NCI-H748 (cell line): ENCODE measurements at regions not wholly inside any gene's neighbourhood (a gene's known extent, or its start where the extent isn't known, plus 50 kb on each side); places are given as distances from the start of the nearest gene placed in this dataset.
"Not testable (repeated sequence)": the region's sequence is repeated elsewhere in the genome, so short reads cannot be mapped to it uniquely, and the experiment has no call there.

ENCODE experiments used
- DNase-seq: peaks from one replicate; lab custom pipeline; 2025; ENCODE audit not compliant: unreplicated experiment; lab: John Stamatoyannopoulos, UW

DNA sequence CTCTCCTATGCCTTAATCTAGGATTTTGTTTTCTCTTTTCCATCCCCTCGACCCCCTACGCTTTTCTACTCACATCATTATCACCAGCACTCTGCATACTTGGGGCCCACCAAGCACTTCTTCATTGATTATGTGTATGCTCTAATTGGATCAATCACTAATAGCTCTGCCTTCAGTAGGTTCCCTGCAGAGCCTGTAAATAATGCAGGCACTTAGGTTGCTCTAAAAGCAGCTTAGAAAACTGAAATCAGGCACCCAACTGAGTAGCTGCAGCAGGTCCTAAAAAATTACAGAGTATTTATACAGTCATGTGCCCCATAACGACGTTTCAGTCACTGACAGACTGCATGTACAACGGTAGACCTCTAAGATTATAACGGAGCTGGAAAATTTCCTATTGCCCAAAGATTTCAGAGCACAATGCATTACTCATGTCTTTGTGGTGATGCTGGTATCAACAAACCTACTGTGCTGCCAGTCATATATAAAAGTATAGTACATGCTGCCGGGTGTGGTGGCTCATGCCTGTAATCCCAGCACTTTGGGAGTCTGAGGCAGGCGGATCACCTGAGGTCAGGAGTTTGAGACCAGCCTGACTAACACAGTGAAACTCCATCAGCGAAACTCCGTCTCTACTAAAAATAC is 280.4 kb downstream of the HS3ST3B1 start:
- DNase-seq = peak; percentile 9

DNA sequence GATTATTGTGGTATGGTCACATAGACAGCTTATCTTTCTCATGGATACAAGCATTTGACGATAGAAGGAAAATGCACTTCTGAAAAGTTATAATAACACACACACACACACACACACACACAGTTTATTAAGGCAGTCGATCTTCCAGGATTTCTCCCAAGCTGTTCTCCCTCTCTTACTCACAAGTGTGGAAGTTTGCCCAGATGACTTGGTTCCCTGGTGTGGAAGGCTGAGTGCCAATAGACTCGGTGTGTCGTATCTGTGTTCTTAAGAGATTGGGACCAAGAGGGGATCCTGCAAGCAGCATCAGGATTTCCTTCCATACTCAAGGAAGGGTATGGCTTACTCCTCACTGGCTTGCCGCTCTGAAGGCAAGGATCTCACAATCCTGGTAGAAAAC is 279.6 kb downstream of the HS3ST3B1 start:
- DNase-seq = no peak

DNA sequence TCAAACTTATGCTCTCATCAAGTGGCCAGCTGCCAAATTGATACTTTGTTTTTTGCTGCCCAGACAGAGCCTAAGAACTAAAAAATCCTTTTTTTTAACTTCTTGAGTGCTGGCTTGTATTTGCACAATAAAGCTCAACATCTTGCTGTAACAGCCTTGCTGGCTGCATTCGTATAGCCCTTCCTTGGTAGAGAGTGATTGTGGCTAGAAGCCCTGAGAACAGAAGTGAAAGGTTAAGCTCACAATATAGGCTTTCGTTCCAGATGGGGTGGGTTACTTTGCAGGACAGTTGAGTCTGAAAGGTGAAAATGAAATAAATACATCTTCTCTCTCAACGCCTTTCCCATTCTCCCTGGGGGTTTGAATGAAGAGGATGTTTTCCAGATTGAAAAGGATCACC is 278.8 kb downstream of the HS3ST3B1 start:
- DNase-seq = no peak

DNA sequence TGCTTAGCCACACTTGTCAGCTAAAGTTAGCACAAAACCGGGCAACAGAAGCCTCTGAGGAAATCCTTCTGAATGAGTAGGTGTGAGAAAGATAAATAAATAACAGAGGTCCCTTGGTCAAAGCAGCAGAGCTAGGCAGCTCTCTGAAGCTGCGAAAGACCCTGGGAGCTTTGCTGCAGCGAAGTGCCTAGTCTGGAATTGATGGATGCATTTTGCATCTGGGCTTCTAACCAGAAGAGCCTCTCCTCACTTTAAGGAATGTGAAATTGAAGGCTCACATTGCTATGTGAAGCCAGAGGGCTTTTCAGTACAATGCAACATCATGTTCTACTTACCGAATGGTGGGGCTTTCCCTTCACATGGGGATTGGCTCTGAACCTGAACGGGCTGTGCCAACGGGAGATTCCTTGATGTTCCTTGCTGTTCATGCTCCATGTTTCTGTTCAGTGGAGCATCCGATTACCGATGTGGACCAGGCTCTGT is 274.6 kb downstream of the HS3ST3B1 start:
- DNase-seq = no peak

DNA sequence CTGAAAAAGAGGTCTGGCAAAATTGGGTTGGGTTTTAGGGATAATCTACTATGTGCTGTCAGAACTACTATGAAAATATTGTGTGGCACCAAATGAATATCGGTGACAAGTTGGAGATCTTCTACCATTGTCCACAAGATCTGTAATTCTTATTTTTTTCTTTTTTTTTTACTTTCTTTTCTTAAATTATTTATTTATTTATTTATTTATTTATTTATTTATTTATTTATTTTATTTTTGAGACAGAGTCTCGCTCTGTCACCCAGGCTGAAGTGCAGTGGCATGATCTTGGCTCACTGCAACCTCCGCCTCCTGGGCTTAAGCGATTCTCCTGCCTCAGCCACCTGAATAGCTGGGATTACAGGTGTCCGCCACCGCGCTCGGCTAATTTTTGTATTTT is 259.4 kb downstream of the HS3ST3B1 start:
- DNase-seq = not testable (repeated sequence)

DNA sequence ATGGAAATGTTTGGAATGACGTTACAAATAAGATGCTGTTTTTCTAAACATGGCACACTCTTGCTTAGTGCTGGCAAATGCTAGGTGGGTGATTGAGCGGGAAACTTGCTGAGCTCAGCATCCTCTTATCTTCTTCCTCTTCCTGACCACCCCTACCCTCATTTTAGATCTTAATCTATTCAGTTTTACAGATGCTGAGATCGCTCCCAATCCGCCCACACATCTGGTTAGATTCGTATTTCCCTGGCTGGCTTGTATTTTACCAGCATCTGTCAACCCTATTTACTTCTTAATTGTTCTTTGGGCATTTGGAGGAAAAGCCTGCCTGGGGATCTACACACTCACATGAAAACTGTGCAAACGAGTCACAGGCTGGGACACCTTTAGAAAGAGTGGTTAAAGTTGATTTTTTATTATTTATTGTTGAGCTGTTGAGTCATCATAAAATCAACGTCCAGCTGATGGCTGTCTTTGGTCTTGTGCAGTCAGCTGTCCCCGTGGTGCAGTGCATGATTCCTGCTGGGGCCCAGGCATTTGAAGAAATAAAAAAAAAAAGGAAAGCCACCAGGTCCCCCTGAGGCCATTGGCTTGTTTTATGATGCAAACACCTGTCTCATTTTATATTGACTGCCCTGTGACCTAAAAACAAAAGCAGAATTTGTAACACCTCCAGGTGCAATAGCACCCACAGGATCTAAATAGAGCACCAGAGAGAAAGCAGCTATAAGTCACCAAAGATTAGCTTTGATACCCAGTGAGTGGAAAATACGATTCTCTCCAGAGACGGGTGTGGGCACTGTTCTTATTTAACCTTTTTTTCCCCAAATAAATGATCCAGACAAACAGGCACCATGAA is 258.6 kb downstream of the HS3ST3B1 start:
- DNase-seq = peak; percentile 24

DNA sequence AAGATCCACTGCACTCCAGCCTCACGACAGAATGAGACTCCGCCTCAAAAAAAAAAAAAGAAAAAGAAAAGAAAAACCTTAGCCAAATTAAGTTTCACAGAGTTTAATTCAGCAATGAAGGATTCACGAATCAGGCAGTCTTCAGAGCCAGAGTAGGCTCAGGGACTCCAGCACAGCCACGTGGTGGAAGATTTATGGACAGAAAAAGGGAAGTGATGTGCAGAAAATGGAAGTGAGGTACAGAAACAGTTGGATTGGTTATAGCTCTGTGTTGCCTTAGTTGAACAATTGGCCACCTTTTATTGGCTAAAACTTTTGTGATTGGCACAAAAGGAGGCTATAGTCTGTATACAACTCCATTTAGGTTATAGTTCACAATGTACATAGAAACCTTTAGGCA is 256.6 kb downstream of the HS3ST3B1 start:
- no peak for DNase-seq

DNA sequence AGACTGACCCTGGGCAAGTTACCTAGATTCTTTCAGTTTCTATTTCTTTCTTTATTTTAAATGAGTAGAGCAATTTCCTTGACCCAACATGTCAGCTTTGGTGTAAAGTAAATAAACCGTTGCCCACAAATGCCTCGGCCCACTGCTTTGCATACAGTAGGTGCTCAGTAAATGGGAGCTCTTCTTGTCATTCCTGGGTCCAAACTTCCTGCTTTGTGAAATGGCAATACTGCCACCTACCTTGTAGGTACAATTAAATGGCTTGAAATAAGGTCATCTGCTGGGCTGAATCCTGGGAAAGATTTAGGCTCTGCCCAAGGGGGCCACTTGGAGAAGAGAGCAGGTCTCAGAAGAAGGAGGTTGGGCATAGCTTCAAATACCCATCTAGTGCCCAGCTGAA is 253.0 kb downstream of the HS3ST3B1 start:
- DNase-seq = no peak

DNA sequence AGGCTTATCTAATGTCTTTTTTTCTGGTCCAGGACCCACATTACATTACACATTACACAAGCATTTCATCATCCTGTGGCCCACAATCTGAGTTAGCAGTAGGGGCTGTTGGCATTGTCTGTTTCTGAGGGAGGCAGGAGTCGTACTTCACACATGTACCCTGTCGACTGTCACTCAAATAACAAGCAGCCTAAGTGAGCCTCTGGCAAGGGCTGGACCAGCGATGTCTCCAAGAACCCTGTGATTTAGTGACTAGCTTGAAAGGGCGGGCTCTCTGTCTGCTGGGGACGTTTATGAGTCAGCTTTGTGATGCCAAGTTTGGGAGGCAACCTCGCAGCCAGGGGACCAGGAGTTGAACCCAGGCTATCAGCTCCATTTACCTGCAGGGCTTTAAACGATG is 251.4 kb downstream of the HS3ST3B1 start:
- DNase-seq = no peak

DNA sequence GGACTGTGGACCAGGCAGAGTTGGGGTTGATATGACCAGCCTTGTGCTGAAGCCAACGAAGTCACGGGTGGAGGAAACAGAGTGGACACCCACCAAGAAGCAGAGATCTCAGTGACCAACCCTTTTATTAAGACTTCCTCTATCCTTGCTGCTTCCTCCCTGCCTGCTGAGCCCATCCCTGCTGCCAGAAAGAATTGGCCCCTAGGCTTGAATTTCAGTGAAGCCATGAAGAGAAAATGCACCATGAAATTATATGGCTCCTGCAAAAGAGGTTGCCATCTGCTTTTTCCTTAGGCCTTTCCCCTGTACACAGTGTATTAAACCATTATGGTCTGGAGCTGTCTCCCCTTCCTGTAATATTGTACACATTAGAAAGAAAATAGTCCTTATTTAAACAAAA is 246.7 kb downstream of the HS3ST3B1 start:
- DNase-seq = no peak

DNA sequence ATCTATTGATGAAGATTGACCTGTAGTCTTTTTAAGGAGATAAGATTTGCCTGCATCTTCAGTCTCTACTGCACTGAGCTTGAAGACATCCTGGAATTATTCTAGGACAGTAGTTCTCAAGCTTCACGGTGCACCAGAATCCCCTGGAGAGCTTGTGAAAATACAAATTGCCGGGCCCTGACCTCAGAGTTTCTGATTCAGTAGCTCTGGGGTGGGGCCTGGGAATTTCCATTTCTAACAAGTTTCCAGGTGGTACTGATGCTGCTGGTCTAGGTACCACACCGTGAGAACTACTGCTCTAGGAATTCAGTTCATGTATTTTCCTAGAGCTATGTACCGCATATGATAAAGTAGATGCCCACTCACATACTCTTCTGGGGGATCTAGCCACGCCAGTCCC is 246.1 kb downstream of the HS3ST3B1 start:
- DNase-seq = no peak

DNA sequence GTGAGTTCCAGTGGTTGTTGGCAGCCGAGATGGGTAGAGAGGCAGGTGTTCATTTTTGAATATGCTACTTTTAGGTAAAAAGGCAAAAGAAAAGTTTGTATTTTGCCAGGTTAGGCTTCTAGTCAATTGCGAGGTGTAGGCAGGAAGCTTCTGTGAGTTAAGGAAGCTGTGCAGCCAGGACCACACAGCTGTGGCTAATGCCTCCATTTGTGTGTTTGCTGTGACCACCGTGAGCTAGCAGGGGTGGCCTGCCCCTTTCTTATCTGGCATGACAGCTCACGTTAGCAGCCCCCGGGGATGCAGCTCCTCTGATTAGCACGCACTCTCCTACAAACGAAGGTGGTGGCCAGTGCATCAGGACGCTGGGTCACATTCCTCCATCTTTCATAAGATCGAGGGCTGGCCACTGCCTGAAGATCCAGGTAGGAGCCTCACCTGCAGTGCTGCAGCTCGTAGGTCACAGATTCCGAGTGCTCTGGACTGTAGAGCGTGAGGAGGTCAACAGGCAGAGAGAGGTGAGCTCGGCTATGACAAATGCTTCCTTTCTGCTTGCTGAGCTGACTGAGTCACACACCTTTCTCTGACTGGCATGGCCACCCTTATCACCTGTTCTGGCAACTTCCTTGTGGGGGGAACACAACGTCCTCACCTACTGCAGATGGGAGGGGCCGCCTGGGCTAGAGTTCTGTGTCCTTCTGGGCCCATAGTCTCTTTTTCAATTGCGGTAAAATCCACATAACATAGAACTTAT is 244.4 kb downstream of the HS3ST3B1 start:
- DNase-seq = no peak

DNA sequence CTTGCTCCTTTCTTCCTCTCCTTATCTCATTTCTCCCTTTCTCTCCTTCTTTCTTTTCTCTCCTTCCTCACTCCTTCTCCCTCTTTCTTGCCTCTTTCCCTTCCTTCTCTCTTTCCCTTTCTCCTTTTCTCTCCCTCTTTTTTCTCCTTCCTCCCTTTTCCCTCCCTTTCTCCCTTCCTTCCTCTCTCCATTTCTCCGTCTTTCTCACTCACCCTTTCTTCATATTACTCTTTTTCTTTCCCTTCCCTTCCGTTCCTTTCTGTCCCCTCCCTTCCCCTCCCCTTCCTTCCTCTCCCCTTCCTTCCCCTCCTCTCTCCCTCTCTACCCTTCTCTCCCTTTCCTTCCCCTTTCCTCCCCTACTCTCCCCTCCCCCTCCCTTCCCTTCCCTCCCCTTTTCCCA is 240.8 kb downstream of the HS3ST3B1 start:
- no peak for DNase-seq

DNA sequence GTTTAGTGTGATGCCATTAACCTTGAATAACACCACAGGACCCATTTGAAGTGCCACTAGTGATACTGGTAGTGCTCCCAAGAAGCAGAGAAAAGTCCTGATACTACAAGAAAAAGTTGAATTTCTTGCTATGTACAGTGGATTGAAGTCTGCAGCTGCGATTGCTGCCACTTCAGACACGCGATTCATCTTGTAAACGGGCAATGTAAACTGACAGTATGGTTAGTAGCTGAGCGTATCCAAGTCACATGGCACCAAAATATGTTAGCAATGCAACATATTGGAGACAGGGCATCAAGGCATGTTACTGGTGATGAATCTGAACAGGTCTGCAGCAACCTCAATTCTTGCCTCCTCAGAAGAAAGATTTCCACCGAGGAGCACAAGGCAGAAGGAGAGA is 238.9 kb downstream of the HS3ST3B1 start:
- no peak for DNase-seq

DNA sequence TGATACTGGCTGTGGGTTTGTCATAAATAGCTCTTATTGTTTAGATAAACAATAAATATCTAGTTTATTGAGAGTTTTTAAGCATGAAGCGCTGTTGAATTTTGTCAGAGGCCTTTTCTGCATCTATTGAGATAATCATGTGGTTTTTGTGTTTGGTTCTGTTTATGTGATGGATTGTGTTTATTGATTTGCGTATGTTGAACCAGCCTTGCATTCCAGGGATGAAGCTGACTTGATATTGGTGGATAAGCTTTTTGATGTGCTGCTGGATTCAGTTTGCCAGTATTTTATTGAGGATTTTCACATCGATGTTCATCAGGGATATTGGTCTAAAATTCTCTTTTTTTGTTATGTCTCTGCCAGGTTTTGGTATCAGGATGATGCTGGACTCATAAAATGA is 231.4 kb downstream of the HS3ST3B1 start:
- not testable (repeated sequence) for DNase-seq

DNA sequence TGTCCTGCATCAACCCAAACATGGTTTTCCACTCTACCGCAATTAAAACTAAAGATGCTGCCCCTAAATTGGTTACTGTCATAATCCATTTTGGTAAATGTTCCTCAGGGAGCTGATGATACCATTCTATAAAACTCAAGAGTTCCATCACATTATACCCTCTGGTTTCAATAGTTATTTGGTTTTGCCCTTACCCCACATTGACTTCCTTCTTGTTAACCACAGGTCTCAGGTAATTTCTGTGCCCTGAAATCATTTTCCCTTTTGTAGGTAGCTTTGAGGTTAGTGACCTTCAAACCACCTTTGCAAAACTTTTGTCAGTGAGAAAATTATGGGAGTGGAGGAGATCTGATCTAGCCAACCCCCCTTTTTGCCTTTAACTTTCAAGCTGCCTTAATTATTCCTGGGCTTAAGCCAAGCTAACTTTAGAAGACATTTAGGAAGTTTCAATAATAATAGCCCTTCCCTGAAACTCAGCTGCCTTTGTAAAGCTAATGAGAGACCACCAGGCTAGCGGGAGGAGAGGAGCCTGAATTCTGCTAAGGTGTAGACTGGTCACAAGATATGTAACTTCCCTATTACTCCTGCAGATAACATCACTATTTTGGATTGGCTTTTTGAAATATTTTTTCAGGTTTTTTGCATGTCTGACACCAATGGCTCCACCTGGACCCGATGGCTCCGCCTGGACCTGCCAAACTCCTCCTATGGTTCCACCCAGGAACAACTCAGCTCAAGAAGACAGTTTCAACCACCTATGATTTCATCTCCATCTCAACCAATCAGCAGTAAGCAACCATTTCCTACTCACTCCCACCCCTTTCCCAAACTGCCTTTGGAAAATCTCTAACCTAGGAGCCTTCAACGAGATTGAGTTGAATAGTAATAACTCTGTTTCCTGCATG is 224.9 kb downstream of the HS3ST3B1 start:
- DNase-seq = no peak

DNA sequence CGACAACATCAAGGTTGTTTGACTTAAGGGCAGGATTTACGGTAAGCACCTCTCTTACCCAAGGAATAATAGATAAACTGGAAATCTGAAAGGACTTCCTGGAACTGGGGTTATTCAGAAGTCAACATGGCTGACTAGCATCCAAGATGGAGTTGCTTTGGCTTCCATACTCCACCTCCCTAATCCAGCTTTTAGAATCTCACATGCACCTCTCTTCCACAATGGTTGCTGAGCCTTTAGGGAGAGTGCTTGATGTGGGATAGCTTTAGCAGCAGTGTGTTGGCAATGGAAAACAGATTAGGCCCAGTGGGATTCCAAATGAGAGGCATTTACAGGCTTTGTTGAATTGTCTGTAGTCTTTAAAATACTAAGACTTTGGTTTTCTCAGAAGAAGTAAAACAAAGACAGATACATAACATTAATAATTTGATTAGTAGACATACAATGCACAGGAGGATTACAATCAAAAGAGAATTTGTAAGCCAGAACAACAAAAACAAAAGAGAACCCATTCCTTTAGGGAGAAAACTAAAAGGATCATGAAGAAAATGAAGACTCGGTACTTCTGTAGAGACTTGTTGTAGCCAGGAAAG is 222.0 kb downstream of the HS3ST3B1 start:
- no peak for DNase-seq

DNA sequence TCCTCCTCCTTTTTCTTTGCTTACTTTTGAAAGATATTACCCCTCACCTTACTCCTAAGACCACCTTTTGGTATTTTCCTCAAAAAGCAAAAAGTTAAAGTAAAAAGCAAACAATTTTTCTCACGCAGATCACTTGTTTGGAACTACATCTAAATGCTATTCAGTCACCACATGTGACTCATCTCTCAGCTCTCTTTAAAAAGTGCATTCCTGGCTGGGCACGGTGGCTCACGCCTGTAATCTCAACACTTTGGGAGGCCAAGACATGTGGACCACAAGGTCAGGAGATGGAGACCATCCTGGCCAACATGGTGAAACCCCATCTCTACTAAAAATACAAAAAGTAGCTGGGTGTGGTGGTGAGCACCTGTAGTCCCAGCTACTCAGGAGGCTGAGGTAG is 218.0 kb downstream of the HS3ST3B1 start:
- not testable (repeated sequence) for DNase-seq

DNA sequence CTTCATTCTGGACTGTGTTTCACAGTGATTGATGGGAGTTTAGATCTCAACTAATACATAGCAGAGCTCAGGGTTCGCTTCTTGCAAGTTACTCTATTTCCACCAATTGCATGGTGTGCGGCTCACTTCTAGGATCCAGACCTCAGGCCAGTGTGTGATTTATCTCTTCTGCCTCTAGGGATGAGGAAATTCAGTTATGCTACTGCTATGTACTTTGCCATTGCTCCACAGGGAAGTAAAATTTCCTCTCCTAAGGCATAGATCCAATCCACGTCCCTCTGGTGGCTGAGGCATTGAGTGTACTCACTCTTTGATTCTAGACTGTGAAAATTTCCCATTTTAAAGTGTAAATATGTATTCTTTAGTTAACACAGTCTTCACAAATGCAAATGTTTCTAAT is 214.1 kb downstream of the HS3ST3B1 start:
- no peak for DNase-seq

DNA sequence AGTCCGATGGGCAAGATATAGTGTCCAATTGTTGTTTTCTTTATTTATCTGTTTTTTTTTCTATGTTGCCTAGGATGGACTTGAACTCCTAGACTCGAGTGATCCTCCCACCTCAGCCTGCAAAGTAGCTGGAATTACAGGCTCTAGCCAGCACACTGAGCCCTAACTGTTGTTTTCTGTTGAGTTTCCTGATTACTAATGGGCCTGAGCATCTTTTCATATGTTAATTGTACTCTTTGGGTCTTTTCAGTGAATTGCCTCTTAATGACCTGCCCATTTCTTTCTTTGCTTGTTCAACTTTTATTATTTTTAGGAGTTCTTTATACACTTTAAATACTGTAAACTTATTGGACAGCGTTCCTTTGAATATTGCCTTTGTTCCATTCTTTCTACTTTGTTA is 213.0 kb downstream of the HS3ST3B1 start:
- no peak for DNase-seq
